Kidney epithelial cell (primary cell): ENCODE measurements at regions not wholly inside any gene's neighbourhood (a gene's known extent, or its start where the extent isn't known, plus 50 kb on each side); places are given as distances from the start of the nearest gene placed in this dataset.
"Not testable (repeated sequence)": the region's sequence is repeated elsewhere in the genome, so short reads cannot be mapped to it uniquely, and the experiment has no call there.

Source experiments
- DNase-seq: peaks from one replicate; pipeline ENCODE4 v3.0.0-alpha.2; 2010; ENCODE audit warnings: low read depth
- H3K27me3 ChIP-seq: 2 replicates; pipeline ENCODE4 v1.6.0; 2011; ENCODE audit warnings: low read length; ENCODE audit not compliant: control insufficient read depth, insufficient read depth
- H3K36me3 ChIP-seq: 2 replicates; pipeline ENCODE4 v1.5.1; 2011; ENCODE audit warnings: low read length; ENCODE audit not compliant: control insufficient read depth, insufficient read depth
- H3K4me3 ChIP-seq: 2 replicates; pipeline ENCODE4 v1.5.1; 2011; ENCODE audit warnings: low read depth, mild to moderate bottlenecking, control low read depth, low read length
- TF ChIP-seq, protein P1 (sequence below): IDR thresholded peaks from 2 replicates; pipeline ENCODE4 v1.5.1; 2011; ENCODE audit warnings: mild to moderate bottlenecking, moderate library complexity, low read length, control low read depth, inconsistent platforms; ENCODE audit not compliant: insufficient read depth, poor library complexity, severe bottlenecking

DNA sequence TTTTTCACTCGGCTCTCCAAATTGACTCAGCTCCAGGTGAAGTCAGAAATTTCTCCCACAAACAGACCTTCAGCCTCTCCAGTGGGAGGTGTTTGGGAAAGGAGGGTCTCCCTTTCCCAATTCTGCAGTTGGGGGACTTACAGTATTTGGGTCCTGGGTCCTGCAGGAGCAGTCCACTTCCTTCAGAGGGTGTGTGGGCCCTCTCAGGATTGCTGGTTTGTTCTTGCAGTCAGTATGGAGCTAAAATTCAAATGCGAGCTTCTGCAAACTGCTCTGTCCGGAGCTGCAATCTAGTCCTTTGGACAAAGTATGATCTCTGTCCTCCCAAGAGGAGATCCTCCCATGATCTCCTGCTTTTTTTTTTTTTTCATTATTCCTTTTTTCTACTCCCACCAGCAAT, 87.9 kb upstream of the MSTN start:
- DNase-seq, result no peak
- H3K27me3 ChIP-seq, result no peaks in the 10 kb centered on the region
- no peak overlapping the region for H3K4me3 ChIP-seq
- TF ChIP-seq, protein P1, sequence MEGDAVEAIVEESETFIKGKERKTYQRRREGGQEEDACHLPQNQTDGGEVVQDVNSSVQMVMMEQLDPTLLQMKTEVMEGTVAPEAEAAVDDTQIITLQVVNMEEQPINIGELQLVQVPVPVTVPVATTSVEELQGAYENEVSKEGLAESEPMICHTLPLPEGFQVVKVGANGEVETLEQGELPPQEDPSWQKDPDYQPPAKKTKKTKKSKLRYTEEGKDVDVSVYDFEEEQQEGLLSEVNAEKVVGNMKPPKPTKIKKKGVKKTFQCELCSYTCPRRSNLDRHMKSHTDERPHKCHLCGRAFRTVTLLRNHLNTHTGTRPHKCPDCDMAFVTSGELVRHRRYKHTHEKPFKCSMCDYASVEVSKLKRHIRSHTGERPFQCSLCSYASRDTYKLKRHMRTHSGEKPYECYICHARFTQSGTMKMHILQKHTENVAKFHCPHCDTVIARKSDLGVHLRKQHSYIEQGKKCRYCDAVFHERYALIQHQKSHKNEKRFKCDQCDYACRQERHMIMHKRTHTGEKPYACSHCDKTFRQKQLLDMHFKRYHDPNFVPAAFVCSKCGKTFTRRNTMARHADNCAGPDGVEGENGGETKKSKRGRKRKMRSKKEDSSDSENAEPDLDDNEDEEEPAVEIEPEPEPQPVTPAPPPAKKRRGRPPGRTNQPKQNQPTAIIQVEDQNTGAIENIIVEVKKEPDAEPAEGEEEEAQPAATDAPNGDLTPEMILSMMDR, result no peak
- H3K36me3 ChIP-seq, result no peaks in the 10 kb centered on the region

DNA sequence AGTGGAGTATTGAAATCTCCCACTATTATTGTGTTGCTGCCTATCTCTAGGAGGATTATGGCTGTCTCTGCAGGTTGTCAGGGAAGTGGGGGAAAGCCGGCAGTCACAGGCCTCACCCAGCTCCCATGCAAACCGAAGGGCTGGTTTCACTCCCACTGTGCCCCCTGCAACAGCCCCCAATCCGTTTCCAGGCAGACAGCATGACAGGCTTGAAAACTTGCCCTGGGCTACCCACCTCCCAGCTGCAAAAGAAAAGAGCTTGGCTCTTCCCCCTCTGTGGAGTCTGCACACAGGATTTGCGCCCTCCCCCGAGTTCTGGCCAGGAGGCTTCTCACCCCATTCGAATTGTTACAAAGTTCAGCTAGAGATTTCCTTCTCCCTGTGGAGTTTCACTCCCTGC, 87.4 kb upstream of the MSTN start:
- TF ChIP-seq, protein P1, result no peak

DNA sequence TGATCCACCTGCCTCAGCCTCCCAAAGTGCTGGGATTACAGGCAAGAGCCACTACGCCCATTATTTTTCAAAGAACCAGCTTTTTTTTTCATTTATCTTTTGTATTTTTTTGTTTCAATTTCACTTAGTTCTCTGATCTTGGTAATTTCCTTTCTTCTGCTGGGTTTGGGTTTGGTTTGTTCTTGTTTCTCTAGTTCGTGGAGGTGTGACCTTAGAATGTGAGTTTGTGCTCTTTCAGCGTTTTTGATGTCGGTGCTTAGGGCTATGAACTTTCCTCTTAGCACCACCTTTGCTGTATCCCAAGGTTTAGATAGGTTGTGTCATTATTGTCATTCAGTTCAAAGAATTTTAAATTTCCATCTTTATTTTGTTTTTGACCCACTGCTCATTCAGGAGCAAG, 86.7 kb upstream of the MSTN start:
- Histone ChIP-seq H3K4me3 (no peak overlapping the region), H3K36me3 (no peaks in the 10 kb centered on the region), H3K27me3 (no peaks in the 10 kb centered on the region)
- TF ChIP-seq, protein P1, result no peak
- no peak for DNase-seq

More for the DNA sequence above, 87.4 kb upstream of the MSTN start:
- Histone ChIP-seq H3K4me3 (no peak overlapping the region), H3K27me3 (no peaks in the 10 kb centered on the region), H3K36me3 (no peaks in the 10 kb centered on the region)
- DNase-seq, result no peak

DNA sequence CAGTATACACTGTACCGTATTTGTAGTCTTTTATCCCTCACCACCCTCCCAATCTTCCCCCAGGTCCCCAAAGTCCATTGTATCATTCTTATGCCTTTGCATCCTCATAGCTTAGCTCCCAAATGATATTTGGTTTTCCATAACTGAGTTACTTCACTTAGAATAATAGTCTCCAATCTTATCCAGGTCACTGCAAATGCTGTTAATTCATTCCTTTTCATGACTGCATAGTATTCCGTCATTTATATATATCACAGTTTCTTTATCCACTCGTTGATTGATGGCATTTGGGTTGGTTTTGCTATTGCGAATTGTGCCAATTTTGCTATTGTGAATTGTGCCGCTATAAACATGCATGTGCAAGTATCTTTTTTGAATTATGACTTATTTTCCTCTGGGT, 83.6 kb upstream of the MSTN start:
- H3K4me3 ChIP-seq, H3K27me3 ChIP-seq, H3K36me3 ChIP-seq, DNase-seq: not testable (repeated sequence)

DNA sequence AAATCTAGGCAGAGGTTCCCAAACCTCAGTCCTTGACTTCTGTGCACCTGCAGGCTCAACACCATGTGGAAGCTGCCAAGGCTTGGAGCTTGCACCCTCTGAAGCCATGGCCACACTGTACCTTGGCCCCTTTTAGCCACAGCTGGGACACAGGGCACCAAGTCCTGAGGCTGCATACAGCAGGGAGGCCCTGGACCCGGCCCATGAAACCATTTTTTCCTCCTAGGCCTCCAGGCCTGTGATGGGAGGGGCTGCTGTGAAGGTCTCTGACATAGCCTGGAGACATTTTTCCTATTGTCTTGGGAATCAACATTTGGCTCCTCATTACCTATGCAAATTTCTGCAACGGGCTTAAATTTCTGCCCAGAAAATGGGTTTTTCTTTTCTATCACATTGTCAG, 77.9 kb upstream of the MSTN start:
- not testable (repeated sequence) for H3K27me3 ChIP-seq, H3K36me3 ChIP-seq, H3K4me3 ChIP-seq, DNase-seq

DNA sequence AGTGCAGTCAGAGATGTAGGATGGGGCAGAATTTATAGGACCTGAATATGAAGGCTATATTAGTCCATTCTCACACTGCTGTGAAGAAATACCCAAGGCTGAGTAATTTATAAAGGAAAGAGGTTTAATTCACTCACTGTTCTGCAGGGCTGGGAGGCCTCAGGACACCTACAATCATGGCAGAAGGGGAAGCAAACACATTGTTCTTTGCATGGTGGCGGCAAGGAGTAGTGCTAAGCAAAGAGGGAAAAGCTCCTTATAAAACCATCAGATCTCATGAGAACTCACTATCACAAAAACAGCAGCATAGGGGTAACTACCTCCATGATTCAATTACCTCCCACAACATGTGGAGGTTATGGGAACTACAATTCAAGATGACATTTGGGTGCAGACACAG, 76.8 kb upstream of the MSTN start:
- no peak for DNase-seq
- Histone ChIP-seq H3K36me3 (no peaks in the 10 kb centered on the region), H3K27me3 (no peaks in the 10 kb centered on the region), H3K4me3 (no peak overlapping the region)
- TF ChIP-seq, protein P1, result no peak

DNA sequence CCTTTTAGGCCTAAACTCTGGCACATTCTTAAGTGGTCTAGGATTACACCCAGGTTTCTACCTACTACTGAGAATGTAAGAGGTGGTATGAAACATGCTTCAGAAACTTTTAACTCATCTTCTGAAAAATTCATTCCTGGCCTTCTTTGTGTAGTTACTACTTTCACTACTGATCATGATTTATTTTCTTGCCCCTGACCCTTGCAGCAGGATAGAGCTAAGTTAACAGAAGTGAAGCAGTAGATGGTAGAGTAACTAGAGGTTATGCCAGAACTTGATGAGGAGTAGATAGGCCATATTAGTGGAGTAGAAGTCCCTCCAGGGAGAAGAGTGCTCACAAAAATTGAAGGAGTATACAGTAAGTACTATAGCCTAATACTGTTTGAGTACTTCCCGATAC, 75.5 kb upstream of the MSTN start:
- DNase-seq, result no peak
- Histone ChIP-seq H3K27me3 (no peaks in the 10 kb centered on the region), H3K4me3 (no peak overlapping the region), H3K36me3 (no peaks in the 10 kb centered on the region)
- TF ChIP-seq, protein P1, result no peak
